ENCODE measurements at regions not wholly inside any gene's neighbourhood (a gene's known extent, or its start where the extent isn't known, plus 50 kb on each side); places are given as distances from the start of the nearest gene placed in this dataset.

DNA sequence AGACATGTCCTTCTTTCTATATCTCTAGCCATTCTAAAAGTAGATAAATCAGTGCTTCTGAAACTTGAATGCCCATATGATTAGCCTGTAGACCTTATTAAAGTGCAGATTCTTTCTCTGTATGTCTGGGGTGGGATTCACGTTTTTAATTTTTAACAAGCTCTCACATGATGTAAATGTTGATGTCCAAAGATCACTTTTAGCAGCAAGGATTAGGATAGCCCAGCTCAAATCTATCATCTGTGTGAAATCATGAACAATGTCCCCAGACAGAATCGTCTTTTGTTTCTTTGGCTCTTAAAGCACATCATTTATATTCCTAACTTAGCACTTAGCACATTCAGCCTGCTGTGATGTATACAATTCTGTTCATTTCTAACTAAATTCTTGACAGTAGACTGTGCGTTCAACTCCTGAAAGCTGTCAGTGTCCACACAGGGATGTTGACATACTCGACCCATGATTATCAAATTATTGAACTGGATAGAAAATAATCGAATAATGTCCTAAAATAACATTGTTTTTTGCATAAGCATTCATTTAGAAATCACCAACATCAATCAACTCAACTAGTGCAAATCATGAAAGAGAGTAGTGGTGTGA is 102.1 kb upstream of the MLIP start:
- H3K4me1 ChIP-seq (ENCODE audit: control insufficient read depth, insufficient read depth, low read length), result no peaks in the 10 kb centered on the region
- no peak overlapping the region for H3K9ac ChIP-seq (ENCODE audit: low read depth, low read length)
- no peaks in the 10 kb centered on the region for H3K27me3 ChIP-seq (ENCODE audit: control insufficient read depth, insufficient read depth, low read length)
- H3K27ac ChIP-seq (ENCODE audit: low read depth, low read length), result no peak overlapping the region
- no peak overlapping the region for H3K4me3 ChIP-seq (ENCODE audit: low read depth, low read length)
- no peaks in the 10 kb centered on the region for H3K36me3 ChIP-seq (ENCODE audit: control insufficient read depth, insufficient read depth, low read length)
- H3K9me3 ChIP-seq (ENCODE audit: control insufficient read depth, insufficient read depth, low read length), result no peaks in the 10 kb centered on the region

DNA sequence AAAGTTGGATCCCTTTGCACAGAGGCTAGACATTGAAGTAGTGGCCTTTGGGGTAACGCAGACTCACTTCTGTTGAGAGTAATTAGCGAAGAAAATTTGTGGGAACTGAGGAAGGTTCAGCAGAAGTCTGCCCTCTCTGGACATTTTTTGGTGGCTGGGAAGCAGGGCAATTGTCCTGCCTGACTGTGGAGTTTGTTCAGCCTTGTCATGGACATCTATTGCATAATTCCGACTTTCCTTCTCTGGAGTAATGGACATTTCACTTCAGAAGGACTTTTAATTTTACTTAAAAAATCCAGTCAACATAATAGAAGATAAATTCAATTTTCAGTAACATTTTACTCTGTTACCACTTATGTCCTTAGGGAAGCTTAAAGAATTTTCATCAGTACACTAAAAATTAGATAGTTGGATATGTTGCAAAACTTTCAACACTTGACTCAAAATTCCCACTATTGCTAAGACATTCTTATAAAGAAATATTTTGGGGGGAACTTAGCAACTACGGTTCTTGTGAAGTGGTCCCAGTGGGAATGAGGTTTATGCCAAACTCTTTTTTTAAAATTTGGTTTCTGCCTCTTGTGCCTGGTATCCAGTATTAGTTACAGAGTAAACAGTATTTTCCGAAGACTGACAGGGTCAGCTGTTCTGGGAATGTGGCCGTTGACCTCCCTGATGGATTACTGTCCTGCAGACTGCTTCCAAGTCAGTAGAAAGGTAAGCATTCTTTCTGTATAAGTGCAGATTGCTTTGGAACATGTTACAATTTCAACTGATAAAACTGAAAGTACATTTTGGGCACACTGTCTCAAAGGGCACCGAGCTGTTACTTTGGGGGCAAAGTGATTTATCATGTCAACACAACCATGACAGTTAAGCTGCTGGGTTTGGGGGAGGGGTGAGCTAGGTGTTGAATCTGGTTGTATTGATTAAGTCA is 100.6 kb upstream of the MLIP start:
- H3K36me3 ChIP-seq (ENCODE audit: control insufficient read depth, insufficient read depth, low read length), result no peaks in the 10 kb centered on the region
- H3K27ac ChIP-seq (ENCODE audit: low read depth, low read length), result no peak overlapping the region
- no peaks in the 10 kb centered on the region for H3K9me3 ChIP-seq (ENCODE audit: control insufficient read depth, insufficient read depth, low read length)
- no peaks in the 10 kb centered on the region for H3K4me1 ChIP-seq (ENCODE audit: control insufficient read depth, insufficient read depth, low read length)
- no peak overlapping the region for H3K4me3 ChIP-seq (ENCODE audit: low read depth, low read length)
- H3K9ac ChIP-seq (ENCODE audit: low read depth, low read length), result no peak overlapping the region
- H3K27me3 ChIP-seq (ENCODE audit: control insufficient read depth, insufficient read depth, low read length), result no peaks in the 10 kb centered on the region

DNA sequence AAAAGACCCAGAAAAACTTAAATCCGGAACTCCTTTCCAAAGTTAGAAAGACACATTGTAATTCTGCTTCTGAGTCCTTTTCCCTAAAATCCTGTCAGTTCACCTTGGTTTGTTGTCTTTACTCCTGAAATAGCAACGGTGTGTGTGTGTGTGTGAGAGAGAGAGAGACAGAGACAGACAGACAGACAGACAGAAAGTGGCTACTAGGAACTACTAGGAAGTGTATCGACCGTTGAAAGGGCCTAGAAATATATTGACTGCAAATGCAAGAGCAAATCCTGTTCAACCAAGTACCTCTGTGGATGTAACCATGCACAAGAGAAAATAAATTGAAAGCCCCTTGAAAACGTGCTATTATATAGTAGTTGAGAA is 100.0 kb upstream of the MLIP start:
- Histone ChIP-seq H3K4me3 (ENCODE audit: low read depth, low read length) (no peak overlapping the region), H3K27ac (ENCODE audit: low read depth, low read length) (no peak overlapping the region), H3K4me1 (ENCODE audit: control insufficient read depth, insufficient read depth, low read length) (no peaks in the 10 kb centered on the region), H3K9me3 (ENCODE audit: control insufficient read depth, insufficient read depth, low read length) (no peaks in the 10 kb centered on the region), H3K9ac (ENCODE audit: low read depth, low read length) (no peak overlapping the region), H3K36me3 (ENCODE audit: control insufficient read depth, insufficient read depth, low read length) (no peaks in the 10 kb centered on the region), H3K27me3 (ENCODE audit: control insufficient read depth, insufficient read depth, low read length) (no peaks in the 10 kb centered on the region)

DNA sequence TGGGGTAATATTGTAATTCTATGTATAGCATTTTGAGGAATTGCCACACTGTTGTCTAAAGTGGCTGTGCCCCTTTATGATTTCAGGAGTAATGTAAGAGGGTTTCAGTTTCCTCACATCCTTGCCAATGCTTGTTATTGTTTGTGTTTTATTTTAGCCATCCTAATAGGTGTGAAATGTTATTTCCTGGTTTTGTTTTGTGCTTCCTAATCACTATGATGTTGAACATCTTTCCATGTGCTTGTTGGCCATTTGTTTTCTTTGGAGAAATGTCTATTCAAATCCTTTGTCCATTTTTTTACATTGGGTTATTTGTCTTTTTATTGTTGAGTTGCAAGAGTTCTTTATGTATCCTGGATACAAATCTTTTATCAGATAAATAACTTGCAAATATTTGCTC is 97.3 kb upstream of the MLIP start:
- no peak overlapping the region for H3K9ac ChIP-seq (ENCODE audit: low read depth, low read length)
- no peak overlapping the region for H3K27ac ChIP-seq (ENCODE audit: low read depth, low read length)
- H3K4me1 ChIP-seq (ENCODE audit: control insufficient read depth, insufficient read depth, low read length), result peaks cover 6% of the 10 kb centered on the region
- no peak overlapping the region for H3K4me3 ChIP-seq (ENCODE audit: low read depth, low read length)
- H3K27me3 ChIP-seq (ENCODE audit: control insufficient read depth, insufficient read depth, low read length), result no peaks in the 10 kb centered on the region
- no peaks in the 10 kb centered on the region for H3K36me3 ChIP-seq (ENCODE audit: control insufficient read depth, insufficient read depth, low read length)
- no peaks in the 10 kb centered on the region for H3K9me3 ChIP-seq (ENCODE audit: control insufficient read depth, insufficient read depth, low read length)

DNA sequence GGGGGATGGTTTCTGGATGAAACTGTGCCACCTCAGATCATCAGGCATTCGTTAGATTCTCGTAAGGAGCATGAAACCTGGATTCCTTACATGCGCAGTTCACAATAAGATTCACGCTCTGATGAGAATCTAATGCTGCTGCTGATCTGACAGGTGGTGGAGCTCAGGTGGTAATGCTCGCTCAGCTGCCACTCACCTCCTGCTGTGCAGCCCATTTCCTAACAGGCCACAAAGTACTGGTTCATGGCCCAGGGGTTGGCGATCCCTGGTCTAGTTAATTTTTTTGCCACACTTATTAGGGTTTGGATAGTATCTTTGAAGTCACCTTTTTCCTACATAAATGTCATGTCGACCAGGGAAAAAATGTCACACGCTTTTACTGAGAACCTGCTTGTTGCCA is 96.8 kb upstream of the MLIP start:
- Histone ChIP-seq H3K9ac (ENCODE audit: low read depth, low read length) (no peak overlapping the region), H3K4me3 (ENCODE audit: low read depth, low read length) (no peak overlapping the region), H3K4me1 (ENCODE audit: control insufficient read depth, insufficient read depth, low read length) (peaks cover 6% of the 10 kb centered on the region), H3K27ac (ENCODE audit: low read depth, low read length) (no peak overlapping the region), H3K36me3 (ENCODE audit: control insufficient read depth, insufficient read depth, low read length) (no peaks in the 10 kb centered on the region), H3K27me3 (ENCODE audit: control insufficient read depth, insufficient read depth, low read length) (no peaks in the 10 kb centered on the region), H3K9me3 (ENCODE audit: control insufficient read depth, insufficient read depth, low read length) (no peaks in the 10 kb centered on the region)

DNA sequence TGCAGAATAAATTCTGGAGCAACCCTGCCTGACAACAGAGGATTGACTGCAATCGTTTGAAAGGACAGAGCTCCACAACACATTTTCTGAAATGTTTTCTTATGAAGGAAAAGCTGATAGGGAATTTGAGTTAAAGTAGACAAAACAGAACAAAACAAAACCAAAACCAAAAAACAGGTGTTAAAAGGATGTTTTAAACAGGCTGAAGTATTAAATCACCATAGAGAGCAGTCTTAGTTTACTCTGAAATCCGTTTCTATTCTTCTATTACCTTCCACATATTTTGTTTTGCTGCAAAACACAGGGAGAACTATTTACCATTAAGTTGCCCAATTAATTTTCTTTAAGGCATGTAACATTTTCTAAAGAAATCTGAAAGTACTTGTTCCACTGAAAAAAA is 93.4 kb upstream of the MLIP start:
- H3K36me3 ChIP-seq (ENCODE audit: control insufficient read depth, insufficient read depth, low read length), result no peaks in the 10 kb centered on the region
- H3K9me3 ChIP-seq (ENCODE audit: control insufficient read depth, insufficient read depth, low read length), result no peaks in the 10 kb centered on the region
- no peak overlapping the region for H3K9ac ChIP-seq (ENCODE audit: low read depth, low read length)
- no peak overlapping the region for H3K4me3 ChIP-seq (ENCODE audit: low read depth, low read length)
- H3K27ac ChIP-seq (ENCODE audit: low read depth, low read length), result no peak overlapping the region
- H3K4me1 ChIP-seq (ENCODE audit: control insufficient read depth, insufficient read depth, low read length), result peaks cover 6% of the 10 kb centered on the region
- H3K27me3 ChIP-seq (ENCODE audit: control insufficient read depth, insufficient read depth, low read length), result no peaks in the 10 kb centered on the region

DNA sequence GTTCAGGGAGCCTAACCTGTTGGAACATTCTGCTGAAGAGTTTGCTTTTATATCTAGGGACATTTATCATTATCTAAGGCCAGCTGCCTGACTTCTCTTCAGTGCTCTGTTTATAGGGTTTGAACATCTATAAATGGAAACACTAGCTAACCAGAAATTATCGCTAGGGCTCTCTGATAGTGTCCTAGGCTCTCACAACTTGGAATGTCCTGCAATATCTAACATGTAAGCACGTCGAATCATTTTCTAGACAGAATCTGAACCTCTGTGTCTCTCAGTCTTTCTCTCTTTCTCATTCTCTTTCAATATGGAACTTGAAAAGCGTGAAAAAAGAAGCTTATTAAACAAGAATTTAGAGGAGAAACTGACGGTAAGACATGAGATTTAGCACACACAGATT is 92.5 kb upstream of the MLIP start:
- no peak overlapping the region for H3K9ac ChIP-seq (ENCODE audit: low read depth, low read length)
- H3K27me3 ChIP-seq (ENCODE audit: control insufficient read depth, insufficient read depth, low read length), result no peaks in the 10 kb centered on the region
- H3K36me3 ChIP-seq (ENCODE audit: control insufficient read depth, insufficient read depth, low read length), result no peaks in the 10 kb centered on the region

DNA sequence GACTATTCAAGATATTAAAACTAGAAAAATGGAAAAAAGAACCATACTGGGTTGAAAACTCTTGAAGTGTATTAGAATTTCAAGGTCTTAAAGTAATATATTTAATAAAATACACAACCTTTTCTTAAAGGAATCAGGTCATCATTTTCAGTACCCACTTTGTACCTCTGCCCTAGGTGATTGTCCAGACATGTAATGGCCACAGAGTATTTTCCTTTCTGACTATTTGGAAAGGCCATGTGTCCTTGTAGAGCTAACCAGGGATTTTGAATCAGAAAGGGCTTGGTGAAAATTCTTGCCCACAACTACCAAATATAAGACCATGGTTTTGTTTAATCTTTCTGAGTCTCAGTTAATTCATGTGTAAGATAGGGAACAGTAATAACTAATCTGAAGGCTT is 91.4 kb upstream of the MLIP start:
- Histone ChIP-seq H3K27ac (ENCODE audit: low read depth, low read length) (no peak overlapping the region), H3K4me1 (ENCODE audit: control insufficient read depth, insufficient read depth, low read length) (peaks cover 6% of the 10 kb centered on the region), H3K9me3 (ENCODE audit: control insufficient read depth, insufficient read depth, low read length) (no peaks in the 10 kb centered on the region), H3K36me3 (ENCODE audit: control insufficient read depth, insufficient read depth, low read length) (no peaks in the 10 kb centered on the region), H3K9ac (ENCODE audit: low read depth, low read length) (no peak overlapping the region), H3K4me3 (ENCODE audit: low read depth, low read length) (no peak overlapping the region), H3K27me3 (ENCODE audit: control insufficient read depth, insufficient read depth, low read length) (no peaks in the 10 kb centered on the region)

More for the DNA sequence above, 92.5 kb upstream of the MLIP start:
- Histone ChIP-seq H3K27ac (ENCODE audit: low read depth, low read length) (no peak overlapping the region), H3K4me3 (ENCODE audit: low read depth, low read length) (no peak overlapping the region), H3K9me3 (ENCODE audit: control insufficient read depth, insufficient read depth, low read length) (no peaks in the 10 kb centered on the region), H3K4me1 (ENCODE audit: control insufficient read depth, insufficient read depth, low read length) (peaks cover 6% of the 10 kb centered on the region)

DNA sequence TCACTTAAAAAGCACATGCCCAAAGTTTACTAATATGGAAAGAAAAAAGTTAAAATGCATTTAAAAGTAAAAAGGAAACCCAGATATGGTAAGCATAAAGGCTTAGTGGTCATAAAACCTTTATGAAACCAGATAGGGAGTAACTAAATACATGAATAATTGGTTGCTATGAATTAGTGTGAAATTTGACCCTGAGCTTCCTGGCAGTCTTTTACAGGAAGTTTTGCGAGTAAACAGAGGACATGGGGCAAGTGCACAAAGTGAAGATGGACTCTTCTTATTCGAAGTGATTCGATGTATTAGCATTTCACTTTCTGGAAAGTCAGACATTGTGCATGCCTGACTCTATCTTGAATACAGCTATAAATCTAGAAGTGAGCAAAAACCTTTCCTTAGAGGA is 90.9 kb upstream of the MLIP start:
- no peak overlapping the region for H3K27ac ChIP-seq (ENCODE audit: low read depth, low read length)

DNA sequence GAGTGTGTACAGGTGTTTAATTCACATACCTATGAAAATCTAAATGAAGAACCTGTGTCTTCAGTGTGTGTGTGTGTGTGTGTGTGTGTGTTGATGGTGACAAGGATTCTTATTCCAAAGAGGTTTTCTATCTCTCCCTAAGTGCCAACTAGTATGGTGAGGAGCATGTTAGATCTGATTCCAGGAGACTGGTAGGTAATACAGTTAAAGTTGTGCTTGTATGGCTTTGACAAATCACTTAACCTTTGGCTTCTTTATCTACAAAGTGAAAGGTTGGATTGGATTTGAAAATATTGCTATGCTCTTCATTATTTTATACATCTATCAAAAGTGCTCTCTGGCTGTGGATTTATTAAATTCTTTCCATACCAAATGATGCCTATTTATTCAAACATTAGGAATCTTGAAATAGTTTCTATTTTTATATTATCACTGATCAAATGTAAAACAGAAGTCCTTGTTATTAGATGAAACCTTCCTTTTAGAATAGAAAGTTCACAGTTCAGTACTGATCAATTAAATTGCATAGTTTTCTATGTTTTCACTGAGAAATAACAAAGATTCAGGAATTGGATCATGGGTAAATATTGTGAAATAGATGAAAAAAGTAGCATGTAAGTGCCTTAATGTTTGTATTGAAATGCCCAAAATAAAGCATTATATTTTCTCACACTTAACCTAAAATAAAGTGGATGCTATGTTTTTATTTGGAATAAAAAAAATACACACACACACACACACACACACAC is 84.4 kb upstream of the MLIP start:
- Histone ChIP-seq H3K4me3 (ENCODE audit: low read depth, low read length) (no peak overlapping the region), H3K4me1 (ENCODE audit: control insufficient read depth, insufficient read depth, low read length) (no peaks in the 10 kb centered on the region), H3K9ac (ENCODE audit: low read depth, low read length) (no peak overlapping the region), H3K9me3 (ENCODE audit: control insufficient read depth, insufficient read depth, low read length) (no peaks in the 10 kb centered on the region), H3K27ac (ENCODE audit: low read depth, low read length) (no peak overlapping the region), H3K27me3 (ENCODE audit: control insufficient read depth, insufficient read depth, low read length) (no peaks in the 10 kb centered on the region), H3K36me3 (ENCODE audit: control insufficient read depth, insufficient read depth, low read length) (no peaks in the 10 kb centered on the region)

More for the DNA sequence above, 90.9 kb upstream of the MLIP start:
- no peak overlapping the region for H3K4me3 ChIP-seq (ENCODE audit: low read depth, low read length)
- H3K27me3 ChIP-seq (ENCODE audit: control insufficient read depth, insufficient read depth, low read length), result no peaks in the 10 kb centered on the region
- no peaks in the 10 kb centered on the region for H3K36me3 ChIP-seq (ENCODE audit: control insufficient read depth, insufficient read depth, low read length)
- H3K9ac ChIP-seq (ENCODE audit: low read depth, low read length), result no peak overlapping the region
- H3K9me3 ChIP-seq (ENCODE audit: control insufficient read depth, insufficient read depth, low read length), result no peaks in the 10 kb centered on the region
- H3K4me1 ChIP-seq (ENCODE audit: control insufficient read depth, insufficient read depth, low read length), result peaks cover 6% of the 10 kb centered on the region

DNA sequence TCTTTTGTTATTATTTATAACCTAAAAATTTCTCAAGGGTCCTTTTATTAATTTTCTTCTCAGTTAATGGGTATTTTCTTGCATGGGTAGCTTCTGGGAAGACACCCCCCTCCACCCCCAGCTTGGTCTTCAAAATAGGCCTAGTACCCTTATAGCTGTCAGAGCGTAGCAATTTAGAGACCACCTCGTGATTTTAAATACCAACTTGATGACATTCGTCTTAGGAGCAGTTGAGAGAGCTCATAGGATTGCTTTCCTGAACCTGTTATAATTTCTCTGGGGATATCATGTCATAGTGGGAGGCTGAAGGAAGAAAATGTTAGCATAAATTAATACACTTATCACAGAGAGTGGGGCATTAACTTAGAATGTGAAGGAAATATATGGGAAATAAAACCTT is 83.1 kb upstream of the MLIP start:
- Histone ChIP-seq H3K27me3 (ENCODE audit: control insufficient read depth, insufficient read depth, low read length) (no peaks in the 10 kb centered on the region), H3K9me3 (ENCODE audit: control insufficient read depth, insufficient read depth, low read length) (no peaks in the 10 kb centered on the region), H3K9ac (ENCODE audit: low read depth, low read length) (no peak overlapping the region), H3K4me3 (ENCODE audit: low read depth, low read length) (no peak overlapping the region), H3K36me3 (ENCODE audit: control insufficient read depth, insufficient read depth, low read length) (no peaks in the 10 kb centered on the region), H3K27ac (ENCODE audit: low read depth, low read length) (no peak overlapping the region), H3K4me1 (ENCODE audit: control insufficient read depth, insufficient read depth, low read length) (no peaks in the 10 kb centered on the region)

Data from HUES48 (cell line).